ENCODE measurements at regions not wholly inside any gene's neighbourhood (a gene's known extent, or its start where the extent isn't known, plus 50 kb on each side); places are given as distances from the start of the nearest gene placed in this dataset.

DNA sequence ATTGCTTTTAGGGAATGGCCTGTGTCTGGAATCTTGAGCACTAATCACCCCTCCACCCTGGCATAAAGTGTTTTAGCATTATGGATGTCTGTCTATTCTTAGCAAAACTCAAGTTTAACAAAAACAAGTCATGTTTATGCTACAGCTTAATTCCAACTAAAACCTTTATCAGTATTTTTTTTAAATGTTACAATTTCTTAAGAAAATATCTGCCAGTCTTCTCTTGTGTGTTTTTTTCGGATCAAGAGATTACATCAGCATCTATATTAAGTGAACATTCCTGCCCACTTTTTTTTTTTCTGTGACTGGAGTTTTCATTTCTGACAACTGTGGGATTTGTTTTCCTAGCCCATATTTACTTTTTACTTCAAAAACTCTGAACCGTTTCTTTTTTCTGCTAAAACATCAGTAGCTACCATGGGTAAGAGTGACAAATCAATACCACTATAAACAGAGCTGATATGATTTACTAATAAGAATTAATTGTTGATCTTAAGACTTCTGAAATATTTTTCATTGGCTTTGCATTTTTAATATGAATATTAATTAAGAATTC, 94.3 kb downstream of the EDN1 start:
- no peak for DNase-seq

DNA sequence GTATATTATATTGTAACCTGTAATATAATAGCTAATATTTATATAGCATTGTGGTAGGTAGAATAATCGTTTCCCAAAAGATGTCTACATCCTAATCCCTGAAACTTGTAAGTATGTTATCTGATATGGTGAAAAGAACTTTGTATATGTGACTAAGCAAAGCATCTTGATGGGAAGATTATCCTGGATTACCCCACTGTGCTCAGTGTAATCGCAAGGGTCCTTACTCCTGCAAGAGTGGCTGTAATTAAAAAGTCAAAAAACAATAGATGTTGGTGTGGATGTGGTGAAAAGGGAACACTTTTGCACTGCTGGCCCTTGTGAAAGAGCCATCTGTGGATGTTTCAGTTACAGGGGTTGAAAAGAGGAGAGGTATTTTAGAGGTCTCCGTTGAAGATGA, 95.2 kb downstream of the EDN1 start:
- no peak for DNase-seq

DNA sequence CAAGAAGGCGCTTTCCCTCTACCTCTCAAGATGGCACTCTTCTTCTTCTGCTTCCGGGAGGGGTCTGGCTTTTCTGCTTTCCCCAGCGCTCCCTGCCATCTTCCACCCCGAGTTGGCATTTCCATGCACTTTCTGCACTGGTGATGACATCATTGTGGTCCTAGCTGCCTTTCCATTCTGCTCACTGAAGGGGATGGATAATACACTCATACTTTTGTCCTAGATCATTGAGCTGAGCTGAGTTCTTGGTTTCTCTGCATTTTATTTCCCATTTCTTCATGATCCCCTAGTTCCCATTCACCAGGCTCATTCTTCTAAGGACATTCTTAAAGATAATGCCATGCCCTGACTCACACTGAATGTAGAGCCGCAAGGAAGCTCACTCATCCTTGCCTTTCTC, 96.7 kb downstream of the EDN1 start:
- no peak for DNase-seq

DNA sequence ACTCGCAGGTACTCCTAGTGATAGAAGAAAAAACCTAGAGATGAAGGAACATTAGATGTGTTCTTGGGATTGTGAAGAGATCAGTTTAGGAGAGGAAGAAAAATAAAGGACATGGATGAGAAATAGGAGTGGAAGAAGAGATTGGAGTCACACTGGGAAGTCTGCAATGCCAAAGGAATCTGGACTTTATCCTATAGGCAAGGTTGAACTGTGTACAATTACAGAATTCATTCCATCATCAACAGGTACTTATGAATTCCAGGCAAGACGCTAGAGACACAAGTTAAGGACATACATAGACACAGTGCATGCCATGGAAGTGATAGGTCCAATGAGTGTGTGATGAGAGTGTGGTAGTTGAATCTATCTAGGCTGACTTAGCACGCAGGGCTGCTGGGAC, 101.3 kb downstream of the EDN1 start:
- no peak for DNase-seq

DNA sequence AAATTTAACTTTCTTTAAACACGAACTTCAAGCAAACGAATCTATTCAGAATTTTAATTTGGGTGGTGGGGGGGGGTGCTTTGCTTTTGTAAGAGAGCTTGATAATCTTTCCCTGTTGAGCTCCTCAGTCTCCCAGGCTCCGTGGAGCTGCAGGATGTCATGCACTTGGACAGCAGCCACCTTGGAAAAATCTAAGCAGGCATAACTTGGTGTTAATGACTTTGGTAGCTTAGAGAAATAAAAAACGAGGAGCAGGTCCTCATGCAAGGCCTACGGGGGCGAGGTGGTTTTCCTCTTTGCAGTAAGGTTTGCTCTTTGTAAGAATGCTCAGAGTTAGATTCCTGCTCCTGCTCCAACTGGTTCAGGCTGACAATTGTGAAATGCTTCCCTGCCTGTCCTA, 102.3 kb downstream of the EDN1 start:
- DNase-seq, result no peak

DNA sequence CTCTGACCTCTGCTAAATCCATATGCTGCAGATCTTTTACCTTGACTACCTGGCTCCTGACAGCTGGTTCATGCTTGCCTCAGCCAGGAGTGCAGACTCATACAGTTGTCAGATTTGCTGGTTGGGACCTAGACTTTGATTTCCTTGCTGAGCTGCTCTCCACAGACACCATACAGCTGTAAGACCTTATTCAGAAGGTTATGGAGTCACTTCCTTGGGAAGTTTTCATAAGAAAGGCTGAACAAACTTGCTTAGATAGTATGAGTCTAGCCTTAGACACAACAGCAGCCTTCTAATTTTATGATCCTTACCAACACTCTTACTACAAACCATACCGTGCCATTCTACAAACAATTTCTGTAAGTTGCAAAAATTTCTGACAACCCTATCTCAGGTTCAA, 102.9 kb downstream of the EDN1 start:
- DNase-seq, result no peak

DNA sequence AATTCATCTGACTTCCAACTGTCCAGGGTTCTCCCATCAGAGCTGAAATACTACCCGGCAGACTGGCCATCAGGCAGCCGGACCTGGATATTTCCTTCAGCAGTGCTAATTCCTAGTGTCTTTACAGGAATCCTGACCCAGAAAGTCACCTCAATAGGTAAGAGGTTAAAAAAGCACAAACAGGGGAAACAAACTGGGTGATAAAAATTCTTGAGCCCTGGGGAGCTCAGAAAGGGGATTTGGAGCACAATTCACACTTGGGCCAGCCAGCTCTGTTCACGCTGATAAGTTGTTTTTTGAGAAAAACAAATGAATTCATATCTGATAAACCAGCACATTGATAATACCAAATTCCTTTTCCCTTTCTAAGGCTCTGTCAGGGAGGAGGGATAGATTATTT, 104.0 kb downstream of the EDN1 start:
- DNase-seq, result no peak

DNA sequence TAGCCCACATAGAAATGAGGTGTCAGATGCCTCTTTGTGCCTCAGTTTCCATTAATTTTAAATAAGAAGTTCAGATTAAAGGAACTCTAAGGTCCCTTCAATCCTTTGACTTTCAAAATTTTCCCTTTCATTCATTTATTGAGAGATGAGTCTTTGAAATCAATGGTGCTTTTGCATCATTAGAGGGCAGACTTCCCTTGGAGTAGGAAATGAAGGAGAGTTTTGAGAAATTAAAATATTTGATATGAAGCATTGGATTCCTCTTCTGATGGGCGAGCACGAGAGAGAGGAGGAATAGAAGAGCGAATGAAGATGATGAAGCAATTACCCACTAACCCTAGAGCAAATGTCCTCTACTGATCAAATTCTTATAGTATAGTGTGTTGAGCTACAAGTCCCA, 105.7 kb downstream of the EDN1 start:
- DNase-seq, result no peak

DNA sequence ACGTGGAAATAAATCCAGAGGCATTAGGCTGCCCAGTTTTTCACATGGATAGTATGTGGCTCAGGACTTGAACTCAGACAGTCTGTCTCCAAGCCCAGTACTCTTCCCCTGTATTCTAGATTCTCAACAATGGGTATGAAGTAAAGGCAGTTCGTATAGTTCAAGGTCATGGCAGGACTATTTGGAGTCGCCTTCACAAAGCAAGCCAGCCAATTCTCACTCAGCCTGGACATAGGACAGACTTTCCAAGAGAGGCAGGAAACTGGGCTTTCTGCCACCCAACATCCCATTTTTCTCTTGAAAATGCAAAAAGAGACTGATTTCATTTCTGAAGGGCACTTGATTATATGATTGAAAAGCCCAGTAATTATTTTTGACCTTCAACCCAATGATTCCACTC, 111.0 kb downstream of the EDN1 start:
- no peak for DNase-seq

DNA sequence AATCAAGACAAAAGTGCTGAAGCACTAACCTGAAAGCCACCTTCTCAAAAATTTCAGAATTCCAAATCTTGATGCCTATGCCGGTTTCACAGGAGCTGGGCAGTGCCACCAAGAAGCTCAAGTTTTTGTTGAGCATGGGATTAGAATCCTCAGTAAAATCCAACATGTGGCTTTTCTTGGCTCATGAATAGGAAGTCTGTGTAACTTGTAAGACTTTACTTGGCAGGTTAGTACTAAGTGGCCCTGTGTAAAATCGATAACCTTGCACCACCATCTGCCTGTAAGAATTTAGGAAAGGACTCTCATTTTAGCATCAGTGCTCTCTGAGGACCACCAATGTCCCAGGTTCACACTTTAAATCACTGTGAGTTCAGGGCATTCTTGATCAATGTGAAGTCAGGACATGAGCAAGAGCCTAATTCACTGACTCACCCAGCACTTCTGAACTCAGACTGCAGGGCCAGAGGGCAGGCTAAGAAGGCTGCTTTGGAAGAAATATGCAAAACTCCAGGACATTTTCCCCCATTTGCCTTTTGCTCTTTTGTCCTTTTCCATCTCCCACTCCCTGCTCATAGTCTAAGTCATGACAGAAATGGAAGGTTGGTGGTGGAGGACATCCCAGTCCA, 113.2 kb downstream of the EDN1 start:
- DNase-seq, result no peak

DNA sequence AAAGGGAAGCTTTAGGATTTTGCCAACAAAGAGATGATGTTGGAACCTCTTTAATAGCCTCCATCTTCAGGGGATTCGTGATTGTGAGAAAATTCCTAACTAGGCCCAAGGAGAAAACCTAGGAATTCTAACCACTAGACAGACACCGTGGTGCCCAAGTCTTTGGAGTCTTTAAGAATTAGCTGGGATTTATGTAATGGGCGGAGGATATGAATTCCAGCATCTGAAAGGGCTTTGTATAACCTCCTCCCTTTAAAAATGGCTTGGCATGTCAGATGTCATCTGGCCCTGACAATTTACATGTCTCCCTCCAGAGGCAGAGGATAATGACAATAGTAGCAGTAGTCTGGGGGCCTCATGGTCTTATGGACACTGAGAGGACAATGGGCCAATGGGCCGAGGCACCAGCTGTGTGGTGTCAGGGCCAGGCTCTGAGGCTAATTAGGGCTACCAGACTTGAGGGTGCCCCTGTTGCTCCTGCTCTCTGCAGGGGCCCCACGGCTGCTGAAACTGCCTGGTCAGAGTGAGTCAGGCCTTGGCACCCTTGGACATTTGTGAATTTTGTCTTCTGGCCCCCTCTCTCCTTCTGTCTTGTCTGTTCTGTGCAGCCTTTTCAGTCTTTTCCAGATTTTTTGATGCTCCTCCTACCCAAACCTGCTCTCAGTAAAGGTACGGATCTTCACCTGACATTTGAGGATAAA, 113.9 kb downstream of the EDN1 start:
- no peak for DNase-seq

DNA sequence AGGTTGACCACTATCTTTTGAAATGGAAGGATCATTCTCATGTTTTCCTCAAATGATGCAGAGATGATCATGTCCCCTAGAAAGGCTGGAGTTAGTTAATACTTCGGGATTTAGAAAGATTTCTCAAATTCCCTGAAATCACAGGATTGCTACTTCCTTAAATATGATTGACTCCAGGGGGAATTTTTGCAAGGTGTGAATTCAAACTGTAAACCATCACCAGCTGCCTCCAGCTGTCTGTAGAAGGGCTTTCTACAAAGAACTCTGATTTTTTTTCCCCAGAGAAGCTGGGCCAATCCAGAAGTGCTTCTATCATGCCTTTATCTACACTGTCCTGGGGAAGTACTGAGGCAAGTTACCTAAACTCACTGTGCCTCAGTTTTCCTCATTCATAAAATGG, 114.5 kb downstream of the EDN1 start:
- no peak for DNase-seq

DNA sequence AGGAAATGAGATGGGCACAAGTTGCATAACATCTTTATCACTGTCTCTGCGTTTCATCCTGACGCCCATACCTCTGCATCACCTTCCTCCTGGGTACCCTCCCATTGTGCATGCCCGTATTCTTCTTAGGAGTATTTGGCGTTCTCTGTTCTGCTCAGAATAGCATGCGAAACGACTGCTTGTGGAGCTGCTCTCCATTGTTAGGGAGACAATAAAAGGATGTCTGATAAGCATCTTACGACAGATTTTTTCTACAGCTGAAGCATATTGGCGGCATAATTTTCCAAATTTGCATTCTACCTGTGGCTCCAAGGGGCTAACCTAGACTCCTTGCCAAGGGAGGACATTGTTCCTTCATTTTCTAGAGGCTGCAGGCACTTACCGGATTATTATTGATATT, 118.6 kb downstream of the EDN1 start:
- DNase-seq, result no peak

DNA sequence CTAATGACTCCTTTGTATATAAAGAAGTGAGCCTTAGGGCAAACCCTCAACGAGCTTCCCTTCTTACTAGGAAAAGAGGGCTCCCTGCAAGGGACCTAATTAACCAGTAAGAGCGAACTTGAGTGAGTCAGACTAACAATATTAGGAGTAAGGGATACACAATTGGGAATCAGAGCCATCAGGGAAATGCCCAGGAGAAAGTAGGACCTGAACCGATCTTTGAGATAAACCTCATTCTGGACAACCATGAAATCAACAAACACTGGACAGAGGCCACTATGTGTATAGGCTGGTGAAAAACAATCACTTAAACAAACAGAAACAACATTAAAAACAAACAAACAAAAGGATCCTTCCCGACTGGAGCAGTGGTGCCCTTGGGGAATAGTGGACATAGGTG, 120.8 kb downstream of the EDN1 start:
- DNase-seq, result no peak

DNA sequence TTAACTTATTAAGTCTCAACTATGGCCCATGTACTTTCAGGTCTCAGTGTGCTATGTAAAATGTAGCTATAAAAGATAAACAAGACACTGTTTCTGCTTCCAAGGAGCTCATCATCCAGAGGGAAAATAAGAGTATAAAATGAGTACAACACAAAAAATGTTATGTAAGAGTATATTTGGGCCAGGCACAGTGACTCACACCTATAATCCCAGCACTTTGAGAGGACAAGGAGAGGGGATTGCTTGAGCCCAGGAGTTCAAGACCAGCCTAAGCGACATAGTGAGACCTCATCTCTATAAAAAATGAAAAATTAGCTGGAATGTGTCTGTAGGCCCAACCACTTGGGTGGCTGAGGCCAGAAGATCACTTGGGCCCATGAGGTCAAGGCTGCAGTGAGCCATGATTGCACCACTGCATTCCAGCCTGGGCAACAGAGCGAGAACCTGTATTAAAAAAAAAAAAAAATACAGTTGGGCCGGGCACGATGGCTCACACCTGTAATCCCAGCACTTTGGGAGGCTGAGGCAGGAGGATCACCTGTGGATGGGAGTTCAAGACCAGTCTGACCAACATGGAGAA, 124.0 kb downstream of the EDN1 start:
- no peak for DNase-seq

DNA sequence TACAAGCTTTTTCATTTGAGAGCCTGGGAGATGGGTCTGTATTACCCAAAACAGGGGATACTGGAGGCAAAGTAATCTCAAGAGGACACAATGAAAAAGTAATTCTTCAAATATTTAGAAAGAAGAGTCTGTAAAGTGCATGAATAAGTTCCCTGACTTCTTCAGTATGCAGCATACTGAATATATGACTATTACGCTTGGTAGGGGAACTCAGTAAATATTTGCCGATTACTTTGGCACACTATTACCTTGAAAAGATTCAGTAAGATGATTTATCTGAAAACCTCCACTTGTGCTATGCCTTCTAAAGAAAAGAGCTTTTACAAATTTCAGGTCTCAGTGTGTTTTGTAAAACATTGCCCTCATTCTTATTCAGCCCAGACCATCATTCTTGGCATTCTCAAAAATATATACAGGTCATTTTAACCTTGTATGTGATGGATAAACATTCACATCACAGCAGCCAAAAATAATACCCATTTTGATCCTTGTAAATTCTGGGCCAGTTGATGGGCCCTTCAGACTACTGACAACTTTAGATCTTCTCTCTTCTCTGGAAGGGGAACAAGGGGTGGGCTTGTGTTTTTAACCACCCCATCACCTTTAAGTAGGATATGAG, 125.9 kb downstream of the EDN1 start:
- DNase-seq, result no peak

DNA sequence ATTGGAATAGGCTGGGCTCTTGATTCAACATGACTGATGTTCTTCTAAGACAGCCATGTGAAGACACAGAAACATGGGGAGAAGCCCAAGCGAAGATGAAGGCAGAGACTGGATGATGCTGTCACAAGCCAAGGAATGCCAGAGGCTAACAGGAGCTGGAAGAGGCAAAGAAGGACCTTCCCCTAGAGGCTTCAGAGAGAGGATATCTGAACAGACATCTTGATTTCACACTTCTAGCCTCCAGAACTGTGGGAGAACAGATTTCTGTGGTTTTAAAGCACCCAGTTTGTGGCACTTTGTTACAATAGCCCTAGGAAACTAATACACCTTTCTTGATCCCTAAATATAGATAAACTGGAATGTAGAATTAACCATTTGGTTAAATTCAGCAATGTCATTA, 127.0 kb downstream of the EDN1 start:
- DNase-seq, result no peak

DNA sequence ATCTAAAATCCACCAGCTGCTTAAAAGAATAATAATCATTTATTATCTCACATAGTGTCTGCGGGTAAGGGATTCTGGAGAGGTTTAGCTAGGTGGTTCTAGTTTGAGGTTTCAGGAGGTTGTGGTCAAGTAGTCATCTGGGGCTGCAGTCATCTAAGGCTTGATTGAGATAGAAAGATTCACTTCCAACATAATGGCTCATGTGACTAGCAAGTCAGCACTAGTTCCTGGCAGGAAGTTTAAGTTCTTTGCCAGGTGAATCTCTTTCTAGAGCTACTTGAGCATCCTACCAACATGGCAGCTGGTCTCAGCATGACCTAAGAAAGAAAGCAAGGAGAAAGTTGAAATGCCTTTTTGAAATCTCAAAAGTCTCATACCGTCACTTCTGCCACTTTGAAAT, 128.8 kb downstream of the EDN1 start:
- DNase-seq, result no peak

DNA sequence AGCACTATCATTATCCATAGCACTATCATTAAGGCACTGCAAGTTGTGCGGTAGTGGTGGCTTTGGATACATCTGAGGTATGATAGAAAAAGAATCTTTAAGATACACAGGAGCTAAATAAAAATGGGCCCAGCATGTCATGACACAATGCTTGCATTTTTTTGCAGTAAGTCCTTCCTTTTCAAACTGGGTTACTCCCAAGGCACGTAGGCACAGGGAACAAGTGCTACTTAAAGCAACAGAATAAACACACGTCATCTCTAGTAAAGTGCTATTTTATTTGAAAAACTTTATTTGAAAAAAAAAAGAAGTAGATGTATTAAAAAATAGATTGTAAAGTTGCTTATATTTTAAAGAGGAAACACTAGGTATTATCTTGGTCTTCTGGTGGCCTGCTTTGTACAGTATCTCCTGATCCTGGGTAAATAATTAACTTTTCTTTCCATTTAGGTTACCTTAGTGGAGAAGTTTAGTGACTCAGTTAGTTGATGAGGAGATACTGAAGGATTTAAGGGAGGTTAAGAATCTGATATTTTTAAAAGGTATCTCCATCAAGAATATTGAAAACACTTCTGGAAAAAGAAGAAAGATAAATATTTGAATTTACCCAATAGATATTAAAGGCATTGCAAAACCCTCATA, 129.6 kb downstream of the EDN1 start:
- DNase-seq, result no peak

DNA sequence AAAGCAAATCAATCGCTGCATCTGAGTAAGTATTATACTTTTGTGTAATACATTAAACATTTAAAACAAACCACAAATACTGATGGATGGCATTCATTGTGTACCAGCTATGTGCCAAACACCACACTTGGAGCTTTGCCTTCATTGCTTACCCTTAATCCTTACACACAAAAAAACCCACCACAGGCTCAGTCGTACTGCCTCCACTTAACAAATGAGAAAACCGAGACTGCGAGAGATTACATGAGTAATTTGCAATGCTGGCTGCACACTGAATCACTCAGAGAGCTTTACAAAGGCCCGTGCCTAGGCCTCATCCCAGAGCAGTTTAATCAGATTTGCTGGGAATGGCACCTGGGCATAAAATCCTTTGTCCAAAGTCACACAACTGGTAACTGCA, 130.5 kb downstream of the EDN1 start:
- DNase-seq, result no peak

DNA sequence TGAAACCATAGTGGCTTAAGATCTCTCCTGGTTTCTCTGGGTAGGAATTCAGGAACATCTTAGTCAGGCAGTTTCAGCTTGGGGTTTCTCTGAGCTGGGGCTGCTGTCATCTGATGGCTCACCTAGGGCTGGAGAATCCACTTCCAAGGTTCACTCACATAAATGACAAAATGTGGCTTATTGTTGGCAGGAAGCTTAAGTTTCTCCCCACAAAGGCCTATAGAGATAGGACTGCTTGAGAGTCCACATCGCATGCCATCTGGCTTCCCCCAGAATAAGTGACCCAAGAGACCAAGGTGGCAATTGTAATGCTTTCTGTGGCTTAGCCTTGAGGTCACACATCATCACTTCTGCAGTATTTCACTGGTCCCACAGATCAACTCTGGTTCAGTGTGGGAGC, 131.4 kb downstream of the EDN1 start:
- no peak for DNase-seq

DNA sequence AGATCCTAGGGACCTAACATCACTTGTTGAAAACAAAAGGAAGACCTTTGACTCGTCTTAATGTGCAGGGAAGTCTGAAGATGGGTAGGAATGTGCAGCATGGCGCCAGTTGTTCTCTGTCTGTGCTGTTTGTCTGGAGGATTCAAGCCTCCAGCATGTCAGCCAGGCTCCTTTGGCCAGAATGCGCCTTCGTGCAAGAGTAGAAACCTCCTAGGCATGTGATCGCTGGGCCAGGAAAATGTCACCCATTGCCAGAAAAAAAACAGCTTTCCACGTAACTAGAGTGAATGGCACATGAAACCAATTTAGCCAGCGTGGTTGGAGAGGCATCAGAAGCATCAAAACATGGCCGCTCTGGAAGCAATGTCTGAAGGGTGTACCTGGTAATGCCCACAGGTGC, 132.7 kb downstream of the EDN1 start:
- no peak for DNase-seq

DNA sequence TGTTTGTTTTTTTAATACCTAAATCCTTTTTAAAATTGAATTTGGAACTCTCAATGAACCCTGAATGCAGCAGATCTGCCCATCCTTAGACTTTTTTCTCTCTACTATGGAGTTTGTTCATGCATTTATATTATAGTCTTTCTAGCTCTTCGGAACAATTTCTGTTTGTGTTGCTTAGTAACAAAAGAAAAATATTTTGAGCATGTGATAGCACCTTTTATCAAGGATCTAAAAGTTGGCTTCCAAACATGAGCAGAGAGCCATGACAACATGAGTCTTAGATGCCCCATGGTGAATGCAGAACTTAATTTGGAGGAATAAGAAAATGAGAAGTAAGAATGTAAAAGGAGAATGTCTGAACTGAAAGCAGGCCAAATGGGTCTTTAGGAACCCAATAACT, 133.7 kb downstream of the EDN1 start:
- DNase-seq, result no peak

DNA sequence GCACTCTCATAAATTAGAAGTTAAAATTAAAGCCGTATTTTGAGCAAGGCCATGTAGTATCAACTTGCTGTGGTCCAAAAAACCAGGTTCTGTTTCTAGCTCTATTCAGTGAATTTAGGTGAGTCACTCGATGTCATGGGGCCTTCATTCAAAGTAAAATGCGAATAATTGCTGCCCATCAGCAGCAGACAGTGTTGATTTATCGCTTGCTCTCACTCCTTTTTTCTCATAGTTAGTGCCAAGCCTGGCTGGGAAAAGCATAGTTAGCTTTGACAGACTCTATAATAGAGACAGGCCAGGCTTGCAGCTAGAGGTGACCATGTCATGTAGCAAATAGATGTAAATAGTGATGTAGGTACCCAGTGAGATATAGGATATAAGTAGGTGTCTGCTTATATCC, 136.0 kb downstream of the EDN1 start:
- DNase-seq, result no peak

Data from NCI-H69 (cell line).